ENCODE measurements at regions not wholly inside any gene's neighbourhood (a gene's known extent, or its start where the extent isn't known, plus 50 kb on each side); places are given as distances from the start of the nearest gene placed in this dataset.

DNA sequence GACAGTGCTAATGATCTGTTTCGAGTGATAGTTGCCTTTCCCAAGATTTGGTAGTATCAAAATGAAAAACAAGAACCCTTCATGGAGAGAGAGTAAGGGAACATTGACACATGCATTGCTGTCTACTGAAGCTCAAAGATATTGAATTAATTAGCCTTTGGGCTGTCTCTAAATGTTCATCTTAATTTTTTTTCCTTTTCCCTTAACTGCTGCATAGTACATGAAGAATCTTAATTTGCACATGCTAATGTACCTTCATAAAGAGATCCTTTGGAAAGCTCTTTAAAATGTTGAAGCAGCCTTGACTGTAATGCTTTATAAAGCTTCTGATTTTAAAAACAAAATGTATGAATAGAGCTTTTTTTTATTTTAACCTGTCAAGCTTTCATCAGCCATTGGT is 452.2 kb downstream of the TUSC7 start:
- Histone ChIP-seq H3K9me3 (ENCODE audit: low read depth) (no peaks in the 10 kb centered on the region), H3K4me2 (ENCODE audit: unreplicated experiment) (no peak overlapping the region), H3F3A (ENCODE audit: insufficient read depth) (peaks cover 8% of the 10 kb centered on the region; the same call in 1 of the 2 replicates), H3K79me2 (ENCODE audit: insufficient read depth) (no peaks in the 10 kb centered on the region), H3K9me2 (ENCODE audit: insufficient read depth) (0 out of 2 replicates have a peak, but pooled peaks cover 5% of the 10 kb centered on the region), H4K20me1 (ENCODE audit: insufficient read depth) (no peaks in the 10 kb centered on the region), H2AFZ (no peak overlapping the region), H3K4me3 (no peak overlapping the region), H3K4me1 (ENCODE audit: insufficient read depth) (peaks cover 18% of the 10 kb centered on the region), H3K9ac (no peak overlapping the region), H3K36me3 (ENCODE audit: low read depth) (no peaks in the 10 kb centered on the region), H3K27ac (no peak overlapping the region), H3K27me3 (replicated peaks; ENCODE audit: insufficient read depth) (no peaks in the 10 kb centered on the region)
- WGBS, 2 experiments (ENCODE audit: low coverage in 1 of 2, low lambda C conversion rate in 2 of 2, missing lambda C conversion rate in 2 of 2): 81 to 82% methylated on average over 1 of the region's 1 CpG
- in situ Hi-C loops (cut with MboI): no loop called here
- TF ChIP-seq EZH2phosphoT487 (IDR thresholded peaks at IDR 0.05; ENCODE audit: insufficient read depth, low read depth): no peak
- TF ChIP-seq EZH2 (IDR thresholded peaks at IDR 0.05; ENCODE audit: insufficient read depth, poor library complexity, severe bottlenecking): no peak
- no peak for DNase-seq

DNA sequence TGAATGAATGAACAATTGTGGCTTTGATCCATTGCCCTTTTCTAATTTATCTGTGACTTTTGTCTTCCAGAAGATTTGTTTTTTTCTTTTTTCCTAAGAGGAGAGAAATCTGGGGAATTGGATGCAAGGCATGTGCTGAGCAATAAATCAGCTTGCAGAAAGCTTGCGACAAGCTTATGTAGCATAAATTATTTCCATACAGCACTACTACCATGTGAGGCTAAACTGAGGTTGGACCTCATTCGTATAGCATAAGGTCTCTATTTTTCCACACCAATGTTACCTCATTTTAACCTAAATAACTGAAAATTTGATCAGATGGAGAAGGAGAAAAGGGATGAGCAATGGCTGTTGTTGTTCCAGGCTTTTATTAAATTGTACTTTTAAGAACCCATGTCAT is 455.6 kb downstream of the TUSC7 start:
- no peak for TF ChIP-seq EZH2phosphoT487 (IDR thresholded peaks at IDR 0.05; ENCODE audit: insufficient read depth, low read depth)
- no peak for TF ChIP-seq EZH2 (IDR thresholded peaks at IDR 0.05; ENCODE audit: insufficient read depth, poor library complexity, severe bottlenecking)
- H3K4me1 ChIP-seq (ENCODE audit: insufficient read depth): peaks cover 18% of the 10 kb centered on the region
- peak overlapping the region; percentile 31 for H3K4me2 ChIP-seq (ENCODE audit: unreplicated experiment)
- peak overlapping the region; percentile 64 for H2AFZ ChIP-seq
- in situ Hi-C loops (cut with MboI): no loop called here
- DNase-seq: no peak
- no peaks in the 10 kb centered on the region for H3K36me3 ChIP-seq (ENCODE audit: low read depth)
- H3K27ac ChIP-seq: peak overlapping the region; percentile 67
- H3K27me3 ChIP-seq (replicated peaks; ENCODE audit: insufficient read depth): no peaks in the 10 kb centered on the region
- H3F3A ChIP-seq (ENCODE audit: insufficient read depth): peaks cover 8% of the 10 kb centered on the region; the same call in 1 of the 2 replicates
- H3K9ac ChIP-seq: 0 out of 2 replicates have a peak overlapping the region, but pooled peaks have one; percentile 15
- no peak overlapping the region for H3K4me3 ChIP-seq
- no peaks in the 10 kb centered on the region for H3K9me3 ChIP-seq (ENCODE audit: low read depth)
- H3K79me2 ChIP-seq (ENCODE audit: insufficient read depth): no peaks in the 10 kb centered on the region
- 12 to 19% methylated on average over 2 of the region's 2 CpGs for WGBS, 2 experiments (ENCODE audit: low coverage in 1 of 2, low lambda C conversion rate in 2 of 2, missing lambda C conversion rate in 2 of 2)
- no peaks in the 10 kb centered on the region for H4K20me1 ChIP-seq (ENCODE audit: insufficient read depth)
- no peaks in the 10 kb centered on the region for H3K9me2 ChIP-seq (ENCODE audit: insufficient read depth)

DNA sequence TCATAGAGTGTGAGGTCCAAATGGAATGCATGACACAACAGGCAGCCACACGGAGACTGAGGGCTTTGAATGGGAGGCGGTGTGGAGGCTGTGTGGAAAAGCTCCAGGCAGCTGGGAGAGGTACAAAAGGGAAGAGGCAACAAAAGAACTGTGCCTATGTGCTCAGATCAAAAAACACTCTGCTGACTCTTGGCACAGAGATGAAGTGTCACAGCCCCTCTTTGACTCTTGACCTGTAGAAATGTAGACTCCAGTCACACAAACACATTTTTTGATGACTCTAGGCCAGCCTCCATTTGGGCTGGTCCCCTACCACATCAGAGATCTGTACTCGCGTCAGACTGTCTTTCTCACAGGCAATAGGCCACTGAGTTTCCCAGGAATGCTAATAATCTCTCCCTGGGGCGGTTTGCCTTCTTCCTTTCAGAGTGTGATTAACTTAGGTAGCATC is 456.0 kb downstream of the TUSC7 start:
- 11 to 17% methylated on average over 5 of the region's 5 CpGs for WGBS, 2 experiments (ENCODE audit: low coverage in 1 of 2, low lambda C conversion rate in 2 of 2, missing lambda C conversion rate in 2 of 2)
- H4K20me1 ChIP-seq (ENCODE audit: insufficient read depth): no peaks in the 10 kb centered on the region

GRCh38 chr3:117168896-117169295 is 459.3 kb downstream of the TUSC7 start:
- Histone ChIP-seq H3K9me3 (ENCODE audit: low read depth) (no peaks in the 10 kb centered on the region), H3K36me3 (ENCODE audit: low read depth) (no peaks in the 10 kb centered on the region), H3K9ac (no peak overlapping the region), H2AFZ (no peak overlapping the region), H3K79me2 (ENCODE audit: insufficient read depth) (no peaks in the 10 kb centered on the region), H4K20me1 (ENCODE audit: insufficient read depth) (no peaks in the 10 kb centered on the region), H3K27ac (no peak overlapping the region), H3K4me3 (no peak overlapping the region), H3K27me3 (replicated peaks; ENCODE audit: insufficient read depth) (no peaks in the 10 kb centered on the region), H3K9me2 (ENCODE audit: insufficient read depth) (no peaks in the 10 kb centered on the region), H3F3A (ENCODE audit: insufficient read depth) (peaks cover 8% of the 10 kb centered on the region; the same call in 1 of the 2 replicates), H3K4me2 (ENCODE audit: unreplicated experiment) (no peak overlapping the region), H3K4me1 (ENCODE audit: insufficient read depth) (peaks cover 18% of the 10 kb centered on the region)
- no peak for TF ChIP-seq EZH2 (IDR thresholded peaks at IDR 0.05; ENCODE audit: insufficient read depth, poor library complexity, severe bottlenecking)
- no peak for TF ChIP-seq EZH2phosphoT487 (IDR thresholded peaks at IDR 0.05; ENCODE audit: insufficient read depth, low read depth)
- in situ Hi-C loops (cut with MboI): no loop called here
- 57 to 59% methylated on average over 4 of the region's 4 CpGs for WGBS, 2 experiments (ENCODE audit: low coverage in 1 of 2, low lambda C conversion rate in 2 of 2, missing lambda C conversion rate in 2 of 2)
- no peak for DNase-seq

More for the DNA sequence above, 456.0 kb downstream of the TUSC7 start:
- Histone ChIP-seq H3K27ac (peak overlapping the region; percentile 67), H3K4me3 (0 out of 2 replicates have a peak overlapping the region, but pooled peaks have one; percentile 19), H3K4me1 (ENCODE audit: insufficient read depth) (peaks cover 18% of the 10 kb centered on the region), H3K4me2 (ENCODE audit: unreplicated experiment) (peak overlapping the region; percentile 31), H2AFZ (peak overlapping the region; percentile 64), H3K9me3 (ENCODE audit: low read depth) (no peaks in the 10 kb centered on the region), H3K9ac (0 out of 2 replicates have a peak overlapping the region, but pooled peaks have one; percentile 15), H3K9me2 (ENCODE audit: insufficient read depth) (no peaks in the 10 kb centered on the region), H3K36me3 (ENCODE audit: low read depth) (no peaks in the 10 kb centered on the region), H3F3A (ENCODE audit: insufficient read depth) (peaks cover 8% of the 10 kb centered on the region; the same call in 1 of the 2 replicates), H3K27me3 (replicated peaks; ENCODE audit: insufficient read depth) (no peaks in the 10 kb centered on the region), H3K79me2 (ENCODE audit: insufficient read depth) (no peaks in the 10 kb centered on the region)
- DNase-seq: peak; percentile 78
- in situ Hi-C loops (cut with MboI): no loop called here
- TF ChIP-seq EZH2phosphoT487 (IDR thresholded peaks at IDR 0.05; ENCODE audit: insufficient read depth, low read depth) (no peak), EZH2 (IDR thresholded peaks at IDR 0.05; ENCODE audit: insufficient read depth, poor library complexity, severe bottlenecking) (no peak)

- in situ Hi-C loops (cut with MboI): no loop called here
- H3K27ac ChIP-seq: no peak overlapping the region
- TF ChIP-seq EZH2phosphoT487 (IDR thresholded peaks at IDR 0.05; ENCODE audit: insufficient read depth, low read depth) (no peak), EZH2 (IDR thresholded peaks at IDR 0.05; ENCODE audit: insufficient read depth, poor library complexity, severe bottlenecking) (no peak)
- DNase-seq: no peak
- H3F3A ChIP-seq (ENCODE audit: insufficient read depth): peaks cover 1% of the 10 kb centered on the region; the same call in 1 of the 2 replicates
- H3K27me3 ChIP-seq (replicated peaks; ENCODE audit: insufficient read depth): no peaks in the 10 kb centered on the region
- no peaks in the 10 kb centered on the region for H3K79me2 ChIP-seq (ENCODE audit: insufficient read depth)
- peaks cover 13% of the 10 kb centered on the region for H3K4me1 ChIP-seq (ENCODE audit: insufficient read depth)
- H3K4me2 ChIP-seq (ENCODE audit: unreplicated experiment): no peak overlapping the region
- H2AFZ ChIP-seq: no peak overlapping the region
- no peaks in the 10 kb centered on the region for H3K9me3 ChIP-seq (ENCODE audit: low read depth)
- H3K9ac ChIP-seq: no peak overlapping the region
- H3K4me3 ChIP-seq: no peak overlapping the region
- H3K9me2 ChIP-seq (ENCODE audit: insufficient read depth): no peaks in the 10 kb centered on the region
- H4K20me1 ChIP-seq (ENCODE audit: insufficient read depth): no peaks in the 10 kb centered on the region
- H3K36me3 ChIP-seq (ENCODE audit: low read depth): no peaks in the 10 kb centered on the region
Measured at GRCh38 chr3:117170094-117170493, 460.5 kb downstream of the TUSC7 start.

Data from GM23248 (cell line).